Neural cell (in vitro differentiated cells): ENCODE measurements at regions not wholly inside any gene's neighbourhood (a gene's known extent, or its start where the extent isn't known, plus 50 kb on each side); places are given as distances from the start of the nearest gene placed in this dataset.

Source experiments
- H2AFZ ChIP-seq: fragments of 200-600, 300-800 bp; sonication (generic), shearing (Covaris generic); 2 replicates; pipeline ENCODE4 v1.6.0; 2014; ENCODE audit warnings: low read depth, mild to moderate bottlenecking, antibody characterized with exemption, low read length, moderate library complexity
- H3F3A ChIP-seq: fragments of 200-600 bp; shearing (Covaris generic); 2 replicates; pipeline ENCODE4 v1.6.1; 2016; ENCODE audit warnings: mild to moderate bottlenecking, moderate library complexity, mixed read lengths, antibody characterized with exemption, low read length; ENCODE audit not compliant: insufficient read depth, poor library complexity, severe bottlenecking
- H3K27ac ChIP-seq: fragments of 200-600, 300-800 bp; sonication (generic), shearing (Covaris generic); 2 replicates; pipeline ENCODE4 v1.5.1; 2014; ENCODE audit warnings: mild to moderate bottlenecking, low read length, moderate library complexity
- H3K27me3 ChIP-seq: fragments of 300-800, 200-600 bp; sonication (generic), shearing (Covaris generic); 2 replicates; pipeline ENCODE4 v1.6.0; 2014; ENCODE audit warnings: mild to moderate bottlenecking, low read depth, low read length, moderate library complexity; ENCODE audit not compliant: insufficient read depth
- H3K36me3 ChIP-seq: fragments of 300-800, 200-600 bp; sonication (generic), shearing (Covaris generic); 2 replicates; pipeline ENCODE4 v1.5.1; 2014; ENCODE audit warnings: mild to moderate bottlenecking, antibody characterized with exemption, low read length, moderate library complexity; ENCODE audit not compliant: insufficient read depth
- H3K4me2 ChIP-seq: fragments of 300-800, 200-600 bp; sonication (generic), shearing (Covaris generic); 2 replicates; pipeline ENCODE4 v1.6.0; 2014; ENCODE audit warnings: mild to moderate bottlenecking, low read length
- H3K4me3 ChIP-seq: fragments of 300-800, 200-600 bp; sonication (generic), shearing (Covaris generic); 2 replicates; pipeline ENCODE4 v1.5.1; 2014; ENCODE audit warnings: mild to moderate bottlenecking, low read length, moderate library complexity
- H3K79me2 ChIP-seq: fragments of 200-600 bp; shearing (Covaris generic); replicated peaks from 2 replicates; pipeline ENCODE4 v1.6.0; 2014; ENCODE audit warnings: mild to moderate bottlenecking, low read length, moderate library complexity; ENCODE audit not compliant: insufficient read depth
- H3K9ac ChIP-seq: fragments of 300-800, 200-600 bp; sonication (generic), shearing (Covaris generic); 2 replicates; pipeline ENCODE4 v1.6.1; 2016; ENCODE audit warnings: mild to moderate bottlenecking, low read length, mixed read lengths
- H3K9me2 ChIP-seq: fragments of 200-600 bp; shearing (Covaris generic); 2 replicates; pipeline ENCODE4 v1.6.1; 2016; ENCODE audit warnings: mild to moderate bottlenecking, low read length, mixed read lengths; ENCODE audit not compliant: insufficient read depth
- H3K9me3 ChIP-seq: fragments of 200-600, 300-800 bp; sonication (generic), shearing (Covaris generic); 2 replicates; pipeline ENCODE4 v1.6.1; 2016; ENCODE audit warnings: mild to moderate bottlenecking, mixed run types, low read length, moderate library complexity, mixed read lengths
- H4K20me1 ChIP-seq: fragments of 200-600 bp; shearing (Covaris generic); 2 replicates; pipeline ENCODE4 v1.6.1; 2016; ENCODE audit warnings: mild to moderate bottlenecking, mixed run types; ENCODE audit not compliant: insufficient read depth
- EP300 ChIP-seq: fragments of 450-650 bp; conservative IDR thresholded peaks from 2 replicates; pipeline ENCODE4 v1.6.1; 2014; ENCODE audit warnings: antibody characterized with exemption, mild to moderate bottlenecking, moderate library complexity; ENCODE audit not compliant: poor library complexity, severe bottlenecking
- EZH2 ChIP-seq: fragments of 200-600, 300-800 bp; shearing (Covaris generic), sonication (generic); IDR thresholded peaks from 2 replicates; pipeline ENCODE4 v1.6.1; 2014; ENCODE audit warnings: antibody characterized with exemption, low read length, borderline replicate concordance, mild to moderate bottlenecking; ENCODE audit not compliant: insufficient read depth, poor library complexity, severe bottlenecking
- POLR2AphosphoS5 ChIP-seq: IDR thresholded peaks from 2 replicates; pipeline ENCODE4 v1.6.1; 2012
- RAD21 ChIP-seq: fragments of 450-650 bp; conservative IDR thresholded peaks from 2 replicates; pipeline ENCODE4 v1.6.1; 2014; ENCODE audit warnings: antibody characterized with exemption, mild to moderate bottlenecking, moderate library complexity
- SMC3 ChIP-seq: fragments of 450-650 bp; conservative IDR thresholded peaks from 2 replicates; pipeline ENCODE4 v1.6.1; 2014; ENCODE audit warnings: antibody characterized with exemption, mild to moderate bottlenecking, moderate library complexity; ENCODE audit not compliant: poor library complexity
- TF ChIP-seq, protein P1 (sequence below): fragments of 450-650 bp; IDR thresholded peaks from 2 replicates; pipeline ENCODE4 v1.5.1; 2014; ENCODE audit warnings: antibody characterized with exemption, mild to moderate bottlenecking, moderate library complexity; ENCODE audit not compliant: poor library complexity, severe bottlenecking
- TF ChIP-seq, protein P2 (sequence below): IDR thresholded peaks from 2 replicates; pipeline ENCODE4 v1.6.1; 2012; ENCODE audit warnings: borderline replicate concordance

- Histone ChIP-seq H4K20me1 (no peaks in the 10 kb centered on the region), H3K4me3 (no peak overlapping the region), H3K9ac (no peak overlapping the region), H3K36me3 (no peaks in the 10 kb centered on the region), H3K4me2 (no peak overlapping the region), H3K27me3 (no peaks in the 10 kb centered on the region), H3F3A (no peaks in the 10 kb centered on the region), H3K9me3 (no peaks in the 10 kb centered on the region), H3K27ac (no peak overlapping the region), H3K9me2 (no peaks in the 10 kb centered on the region), H3K79me2 (no peaks in the 10 kb centered on the region), H2AFZ (no peak overlapping the region)
- TF ChIP-seq SMC3, result no peak
- TF ChIP-seq RAD21, result no peak
- TF ChIP-seq, protein P1, sequence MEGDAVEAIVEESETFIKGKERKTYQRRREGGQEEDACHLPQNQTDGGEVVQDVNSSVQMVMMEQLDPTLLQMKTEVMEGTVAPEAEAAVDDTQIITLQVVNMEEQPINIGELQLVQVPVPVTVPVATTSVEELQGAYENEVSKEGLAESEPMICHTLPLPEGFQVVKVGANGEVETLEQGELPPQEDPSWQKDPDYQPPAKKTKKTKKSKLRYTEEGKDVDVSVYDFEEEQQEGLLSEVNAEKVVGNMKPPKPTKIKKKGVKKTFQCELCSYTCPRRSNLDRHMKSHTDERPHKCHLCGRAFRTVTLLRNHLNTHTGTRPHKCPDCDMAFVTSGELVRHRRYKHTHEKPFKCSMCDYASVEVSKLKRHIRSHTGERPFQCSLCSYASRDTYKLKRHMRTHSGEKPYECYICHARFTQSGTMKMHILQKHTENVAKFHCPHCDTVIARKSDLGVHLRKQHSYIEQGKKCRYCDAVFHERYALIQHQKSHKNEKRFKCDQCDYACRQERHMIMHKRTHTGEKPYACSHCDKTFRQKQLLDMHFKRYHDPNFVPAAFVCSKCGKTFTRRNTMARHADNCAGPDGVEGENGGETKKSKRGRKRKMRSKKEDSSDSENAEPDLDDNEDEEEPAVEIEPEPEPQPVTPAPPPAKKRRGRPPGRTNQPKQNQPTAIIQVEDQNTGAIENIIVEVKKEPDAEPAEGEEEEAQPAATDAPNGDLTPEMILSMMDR, result no peak
- TF ChIP-seq EP300, result no peak
Measured at GRCh38 chr5:155554500-155554899, 540.9 kb downstream of the KIF4B start.

GRCh38 chr5:155556222-155556621 is 542.7 kb downstream of the KIF4B start:
- Histone ChIP-seq H4K20me1 (no peaks in the 10 kb centered on the region), H3K4me3 (no peak overlapping the region), H3K79me2 (no peaks in the 10 kb centered on the region), H3K27ac (no peak overlapping the region), H2AFZ (no peak overlapping the region), H3K4me2 (no peak overlapping the region), H3K27me3 (no peaks in the 10 kb centered on the region), H3K9ac (no peak overlapping the region), H3K9me3 (no peaks in the 10 kb centered on the region), H3K36me3 (no peaks in the 10 kb centered on the region), H3F3A (no peaks in the 10 kb centered on the region), H3K9me2 (no peaks in the 10 kb centered on the region)
- TF ChIP-seq SMC3 (no peak), RAD21 (no peak), EZH2 (no peak), POLR2AphosphoS5 (no peak)
- TF ChIP-seq, protein P1, result no peak
- TF ChIP-seq, protein P2, sequence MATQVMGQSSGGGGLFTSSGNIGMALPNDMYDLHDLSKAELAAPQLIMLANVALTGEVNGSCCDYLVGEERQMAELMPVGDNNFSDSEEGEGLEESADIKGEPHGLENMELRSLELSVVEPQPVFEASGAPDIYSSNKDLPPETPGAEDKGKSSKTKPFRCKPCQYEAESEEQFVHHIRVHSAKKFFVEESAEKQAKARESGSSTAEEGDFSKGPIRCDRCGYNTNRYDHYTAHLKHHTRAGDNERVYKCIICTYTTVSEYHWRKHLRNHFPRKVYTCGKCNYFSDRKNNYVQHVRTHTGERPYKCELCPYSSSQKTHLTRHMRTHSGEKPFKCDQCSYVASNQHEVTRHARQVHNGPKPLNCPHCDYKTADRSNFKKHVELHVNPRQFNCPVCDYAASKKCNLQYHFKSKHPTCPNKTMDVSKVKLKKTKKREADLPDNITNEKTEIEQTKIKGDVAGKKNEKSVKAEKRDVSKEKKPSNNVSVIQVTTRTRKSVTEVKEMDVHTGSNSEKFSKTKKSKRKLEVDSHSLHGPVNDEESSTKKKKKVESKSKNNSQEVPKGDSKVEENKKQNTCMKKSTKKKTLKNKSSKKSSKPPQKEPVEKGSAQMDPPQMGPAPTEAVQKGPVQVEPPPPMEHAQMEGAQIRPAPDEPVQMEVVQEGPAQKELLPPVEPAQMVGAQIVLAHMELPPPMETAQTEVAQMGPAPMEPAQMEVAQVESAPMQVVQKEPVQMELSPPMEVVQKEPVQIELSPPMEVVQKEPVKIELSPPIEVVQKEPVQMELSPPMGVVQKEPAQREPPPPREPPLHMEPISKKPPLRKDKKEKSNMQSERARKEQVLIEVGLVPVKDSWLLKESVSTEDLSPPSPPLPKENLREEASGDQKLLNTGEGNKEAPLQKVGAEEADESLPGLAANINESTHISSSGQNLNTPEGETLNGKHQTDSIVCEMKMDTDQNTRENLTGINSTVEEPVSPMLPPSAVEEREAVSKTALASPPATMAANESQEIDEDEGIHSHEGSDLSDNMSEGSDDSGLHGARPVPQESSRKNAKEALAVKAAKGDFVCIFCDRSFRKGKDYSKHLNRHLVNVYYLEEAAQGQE, result no peak
